IPS-15b (cell line): ENCODE measurements at regions not wholly inside any gene's neighbourhood (a gene's known extent, or its start where the extent isn't known, plus 50 kb on each side); places are given as distances from the start of the nearest gene placed in this dataset.
"Not testable (repeated sequence)": the region's sequence is repeated elsewhere in the genome, so short reads cannot be mapped to it uniquely, and the experiment has no call there.

ENCODE experiments used
- H3K27me3 ChIP-seq: one replicate; pipeline ENCODE4 v1.6.1; 2013; ENCODE audit warnings: low read length; ENCODE audit not compliant: control insufficient read depth, insufficient read depth
- H3K36me3 ChIP-seq: one replicate; pipeline ENCODE4 v1.6.1; 2013; ENCODE audit warnings: low read length; ENCODE audit not compliant: control insufficient read depth, insufficient read depth
- H3K4me1 ChIP-seq: one replicate; pipeline ENCODE4 v1.6.1; 2013; ENCODE audit warnings: mild to moderate bottlenecking, low read length; ENCODE audit not compliant: control insufficient read depth, insufficient read depth
- H3K4me3 ChIP-seq: one replicate; pipeline ENCODE4 v1.5.1; 2013; ENCODE audit warnings: low read depth, low read length
- H3K9ac ChIP-seq: one replicate; pipeline ENCODE4 v1.6.1; 2013; ENCODE audit warnings: low read depth, mild to moderate bottlenecking, low read length
- H3K9me3 ChIP-seq: one replicate; pipeline ENCODE4 v1.6.1; 2013; ENCODE audit warnings: mild to moderate bottlenecking, low read length; ENCODE audit not compliant: control insufficient read depth, insufficient read depth

DNA sequence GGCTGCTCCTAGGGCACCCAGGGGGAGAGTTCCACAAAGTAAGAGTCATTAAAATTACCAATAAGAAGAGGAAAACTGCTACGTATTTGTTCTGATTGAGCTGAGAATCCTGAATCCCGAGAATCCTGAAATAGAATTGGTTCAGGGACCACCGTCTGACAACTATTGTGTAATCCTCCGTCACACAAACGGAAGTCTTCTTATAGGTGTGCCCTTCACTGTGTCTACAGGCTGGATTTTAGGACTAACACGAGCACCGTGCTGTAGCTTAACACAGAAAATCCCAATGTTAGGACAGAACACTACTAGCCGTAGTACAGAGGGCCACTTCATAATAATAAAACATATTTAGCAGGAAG, 50.6 kb upstream of the RNF182 start:
- H3K27me3 ChIP-seq = peaks cover 21% of the 10 kb centered on the region
- no peaks in the 10 kb centered on the region for H3K9me3 ChIP-seq
- H3K4me1 ChIP-seq = peaks cover 4% of the 10 kb centered on the region
- no peak overlapping the region for H3K9ac ChIP-seq
- H3K36me3 ChIP-seq = no peaks in the 10 kb centered on the region
- peak overlapping the region; percentile 52 for H3K4me3 ChIP-seq

DNA sequence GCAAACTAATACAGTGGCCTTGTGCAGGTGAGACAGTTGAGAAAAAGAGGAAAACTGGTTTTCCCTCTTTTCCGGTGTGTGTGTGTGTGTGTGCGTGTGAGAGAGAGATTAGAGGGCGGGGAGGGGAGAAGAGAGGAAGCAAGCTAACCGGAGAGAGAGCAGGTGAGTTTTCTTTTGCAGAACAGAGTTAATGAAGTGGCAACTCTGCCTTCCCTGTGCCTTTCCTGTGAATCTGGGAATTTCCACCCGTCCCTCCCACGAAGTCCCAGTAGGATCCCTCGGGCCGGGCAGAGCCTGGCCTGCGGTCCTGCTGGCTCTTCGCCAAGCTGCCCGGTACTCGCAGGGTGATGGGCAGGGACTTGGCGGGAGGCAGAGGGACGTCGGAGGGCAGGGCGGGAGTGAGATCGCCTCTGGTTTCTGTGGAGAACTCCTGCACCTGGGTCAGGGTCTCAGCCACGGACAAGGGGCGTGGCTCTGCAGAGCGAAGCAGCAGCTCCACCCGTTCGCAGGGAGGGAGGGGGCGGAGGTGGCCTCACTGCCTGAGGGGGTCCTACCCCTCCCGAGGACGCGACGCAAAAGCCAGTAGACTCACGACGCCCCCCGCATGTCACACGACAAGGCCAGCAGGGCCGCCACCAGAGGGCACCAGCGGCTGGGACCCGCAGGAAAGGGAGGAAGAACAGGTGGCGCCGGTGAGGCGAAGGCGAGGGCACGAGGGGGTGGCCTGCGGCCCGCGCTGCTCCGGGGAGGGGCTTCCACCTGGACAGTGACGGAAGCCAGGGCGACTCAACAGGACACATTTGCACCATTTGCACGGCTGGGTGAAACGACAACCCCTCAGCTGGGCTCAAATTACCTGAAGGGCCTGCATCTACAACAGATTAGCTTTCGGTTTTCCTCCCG, 51.2 kb upstream of the RNF182 start:
- Histone ChIP-seq H3K9ac (no peak overlapping the region), H3K4me3 (peak overlapping the region; percentile 52), H3K4me1 (peaks cover 4% of the 10 kb centered on the region), H3K9me3 (no peaks in the 10 kb centered on the region), H3K36me3 (no peaks in the 10 kb centered on the region), H3K27me3 (peaks cover 21% of the 10 kb centered on the region)

DNA sequence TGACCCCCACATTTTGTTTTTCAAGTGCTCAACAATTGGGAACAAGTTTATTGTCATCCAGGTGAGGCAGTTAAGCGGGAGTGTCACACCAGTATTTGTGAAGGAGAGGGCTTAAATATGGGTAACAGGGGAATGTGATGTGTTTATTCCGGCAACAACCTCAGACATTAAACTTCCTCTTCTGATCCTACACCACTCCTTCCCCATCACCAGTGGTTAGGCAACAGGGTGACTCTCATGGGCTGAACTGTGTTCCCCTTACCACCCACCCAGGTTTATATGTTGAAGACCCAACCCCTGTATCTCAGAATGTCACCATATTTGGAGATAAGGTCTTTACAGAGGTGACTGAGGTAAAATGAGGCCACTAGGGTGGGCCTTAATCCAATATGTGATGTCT, 52.1 kb upstream of the RNF182 start:
- Histone ChIP-seq H3K9ac (no peak overlapping the region), H3K4me3 (no peak overlapping the region), H3K27me3 (peaks cover 21% of the 10 kb centered on the region), H3K9me3 (no peaks in the 10 kb centered on the region), H3K36me3 (no peaks in the 10 kb centered on the region), H3K4me1 (peaks cover 4% of the 10 kb centered on the region)

DNA sequence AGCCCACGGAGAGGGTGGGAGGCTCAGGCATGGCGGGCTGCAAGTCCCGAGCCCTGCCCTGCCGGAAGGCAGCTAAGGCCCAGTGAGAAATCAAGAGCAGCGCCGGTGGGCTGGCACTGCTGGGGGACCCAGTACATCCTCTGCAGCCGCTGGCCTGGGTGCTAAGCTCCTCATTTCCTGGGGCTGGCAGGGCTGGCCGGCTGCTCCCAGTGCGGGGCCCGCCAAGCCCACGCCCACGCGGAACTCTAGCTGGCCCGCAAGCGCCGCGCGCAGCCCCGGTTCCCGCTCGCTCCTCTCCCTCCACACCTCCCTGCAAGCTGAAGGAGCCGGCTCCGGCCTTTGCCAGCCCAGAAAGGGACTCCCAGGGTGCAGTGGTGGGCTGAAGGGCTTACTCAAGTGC, 52.7 kb upstream of the RNF182 start:
- not testable (repeated sequence) for H3K36me3 ChIP-seq, H3K9ac ChIP-seq, H3K4me3 ChIP-seq, H3K9me3 ChIP-seq, H3K4me1 ChIP-seq
- peaks cover 21% of the 10 kb centered on the region for H3K27me3 ChIP-seq

DNA sequence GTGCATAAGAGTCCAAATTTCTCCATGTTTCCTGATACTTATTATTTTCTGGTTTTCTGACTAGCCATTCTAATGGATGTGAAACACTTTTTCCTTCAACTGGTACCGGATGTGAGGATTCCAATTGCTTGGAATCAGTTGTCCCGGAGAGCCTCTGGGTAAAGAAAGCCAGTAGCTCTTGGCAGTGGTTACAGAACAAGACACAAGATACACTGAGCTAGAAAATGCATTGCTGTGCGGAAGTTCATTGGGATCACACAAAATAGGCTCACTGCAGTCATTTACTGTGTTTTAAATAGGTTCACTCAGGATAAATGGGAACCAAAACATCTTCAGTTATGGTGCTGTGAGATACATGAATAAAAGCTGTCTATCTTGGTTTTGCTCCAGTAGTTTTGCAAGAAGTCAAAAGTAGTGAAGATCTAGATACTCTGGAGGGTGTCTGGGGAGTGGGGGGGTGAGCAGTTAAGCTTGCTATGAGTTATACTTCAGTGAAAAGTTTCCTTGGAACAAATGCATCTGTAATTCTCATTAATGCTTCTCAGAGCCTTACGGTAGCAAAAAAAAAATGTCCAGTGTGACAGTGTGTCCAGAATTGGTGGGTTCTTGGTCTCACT, 54.4 kb upstream of the RNF182 start:
- Histone ChIP-seq H3K4me1 (peaks cover 4% of the 10 kb centered on the region), H3K27me3 (peaks cover 21% of the 10 kb centered on the region), H3K9ac (no peak overlapping the region), H3K9me3 (no peaks in the 10 kb centered on the region), H3K4me3 (no peak overlapping the region), H3K36me3 (no peaks in the 10 kb centered on the region)

DNA sequence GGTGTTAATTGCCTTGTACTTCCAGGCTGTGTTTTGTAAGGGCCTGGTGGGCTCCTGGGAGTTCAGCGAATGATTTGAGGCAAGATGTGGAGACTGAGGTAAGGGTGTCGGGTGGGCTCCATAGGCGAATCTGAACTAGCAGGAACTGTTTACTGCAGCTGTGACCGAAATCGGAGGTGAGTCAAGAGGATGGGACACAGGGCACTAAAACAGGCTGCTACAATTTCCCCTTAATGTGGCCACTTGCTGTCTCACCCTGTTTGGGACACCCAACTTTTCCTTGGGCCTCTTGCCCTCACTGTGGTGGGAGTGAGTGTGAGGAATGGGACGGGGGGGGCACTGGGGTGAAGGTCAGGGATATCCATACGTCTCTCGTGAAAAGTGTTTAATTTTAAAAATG, 53.9 kb upstream of the MCUR1 start:
- peaks cover 9% of the 10 kb centered on the region for H3K27me3 ChIP-seq

DNA sequence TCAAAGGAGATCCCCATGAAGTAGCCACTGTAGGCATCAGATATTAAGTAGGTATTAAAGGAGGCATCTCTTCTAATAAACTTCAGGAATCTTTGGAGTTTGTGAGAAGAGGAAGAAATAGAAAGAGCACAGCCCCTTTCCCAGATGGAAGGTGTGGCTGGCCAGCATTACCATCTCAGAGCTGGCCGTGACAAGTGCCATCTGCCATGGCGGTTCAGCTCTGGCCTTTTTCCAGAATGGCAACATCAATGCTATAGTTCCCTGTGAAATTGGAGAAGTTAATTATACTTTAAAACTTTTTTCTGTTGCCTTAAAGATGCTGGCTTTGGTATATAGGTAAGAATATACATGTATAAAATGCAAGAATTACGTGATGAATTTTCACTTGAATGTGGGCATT, 51.9 kb upstream of the MCUR1 start:
- H3K9ac ChIP-seq = no peak overlapping the region
- no peaks in the 10 kb centered on the region for H3K9me3 ChIP-seq

More for the DNA sequence above, 53.9 kb upstream of the MCUR1 start:
- H3K4me3 ChIP-seq = no peak overlapping the region
- H3K9ac ChIP-seq = no peak overlapping the region
- no peaks in the 10 kb centered on the region for H3K4me1 ChIP-seq
- H3K9me3 ChIP-seq = no peaks in the 10 kb centered on the region
- H3K36me3 ChIP-seq = no peaks in the 10 kb centered on the region

DNA sequence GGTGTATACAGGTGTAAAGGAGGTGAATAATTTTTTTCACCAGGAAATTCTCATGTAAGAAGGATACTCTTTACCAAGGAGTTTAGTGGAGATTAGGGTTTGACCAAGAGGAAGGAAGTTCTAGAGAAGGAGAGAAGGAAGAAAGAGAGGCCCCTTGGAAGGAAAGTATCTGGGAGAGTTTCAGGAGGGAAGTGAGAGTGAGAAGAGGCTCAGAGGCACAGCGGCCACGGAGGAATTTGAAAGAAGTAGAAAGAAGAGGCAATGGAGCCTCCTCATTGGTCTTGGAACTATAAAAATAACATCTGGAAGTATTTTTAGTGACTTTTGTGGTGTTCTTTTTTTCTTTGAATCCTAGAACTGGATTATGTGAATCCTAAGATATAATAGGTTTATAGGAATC, 50.8 kb upstream of the MCUR1 start:
- Histone ChIP-seq H3K4me3 (no peak overlapping the region), H3K27me3 (no peaks in the 10 kb centered on the region), H3K9me3 (no peaks in the 10 kb centered on the region), H3K4me1 (no peaks in the 10 kb centered on the region), H3K36me3 (no peaks in the 10 kb centered on the region), H3K9ac (no peak overlapping the region)

More for the DNA sequence above, 51.9 kb upstream of the MCUR1 start:
- no peak overlapping the region for H3K4me3 ChIP-seq
- H3K36me3 ChIP-seq = no peaks in the 10 kb centered on the region
- H3K27me3 ChIP-seq = no peaks in the 10 kb centered on the region
- no peaks in the 10 kb centered on the region for H3K4me1 ChIP-seq

DNA sequence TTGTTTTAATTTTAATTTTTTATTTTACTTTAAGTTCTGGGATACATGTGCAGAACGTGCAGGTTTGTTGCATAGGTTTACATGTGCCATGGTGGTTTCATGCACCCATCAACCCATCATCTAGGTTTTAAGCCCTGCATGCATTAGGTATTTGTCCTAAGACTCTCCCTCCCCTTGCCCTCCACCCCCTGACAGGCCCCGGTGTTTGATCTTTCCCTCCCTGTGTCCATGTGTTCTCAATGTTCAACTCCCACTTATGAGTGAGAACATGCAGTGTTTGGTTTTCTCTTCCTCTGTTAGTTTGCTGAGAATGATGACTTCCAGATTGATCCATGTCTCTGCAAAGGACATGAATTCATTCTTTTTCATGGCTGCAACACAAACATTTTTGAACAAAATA, 50.3 kb upstream of the MCUR1 start:
- not testable (repeated sequence) for H3K4me3 ChIP-seq, H3K9me3 ChIP-seq, H3K9ac ChIP-seq, H3K27me3 ChIP-seq, H3K36me3 ChIP-seq, H3K4me1 ChIP-seq
